ENCODE measurements at regions not wholly inside any gene's neighbourhood (a gene's known extent, or its start where the extent isn't known, plus 50 kb on each side); places are given as distances from the start of the nearest gene placed in this dataset.

GRCh38 chr2:106028192-106028591, 165.9 kb downstream of the UXS1 start:
- H4K20me1 ChIP-seq (ENCODE audit: insufficient read depth) = no peaks in the 10 kb centered on the region
- H3K36me3 ChIP-seq (ENCODE audit: insufficient read depth, low read length) = no peaks in the 10 kb centered on the region
- H2AFZ ChIP-seq (ENCODE audit: low read depth, low read length) = no peak overlapping the region
- H3K27me3 ChIP-seq (ENCODE audit: insufficient read depth, low read depth, low read length) = no peaks in the 10 kb centered on the region
- no peak overlapping the region for H3K27ac ChIP-seq (ENCODE audit: low read length)
- H3K9ac ChIP-seq (ENCODE audit: low read length) = no peak overlapping the region
- no peak overlapping the region for H3K4me3 ChIP-seq (ENCODE audit: low read length)
- no peaks in the 10 kb centered on the region for H3K79me2 ChIP-seq (replicated peaks; ENCODE audit: insufficient read depth, low read length)
- no peak overlapping the region for H3K4me2 ChIP-seq (ENCODE audit: low read length)
- no peaks in the 10 kb centered on the region for H3K9me2 ChIP-seq (ENCODE audit: insufficient read depth, low read length)
- TF ChIP-seq EZH2 (IDR thresholded peaks at IDR 0.05; ENCODE audit: borderline replicate concordance, insufficient read depth, low read length, poor library complexity, severe bottlenecking) (no peak), SMC3 (conservative IDR thresholded peaks at IDR 0.05; ENCODE audit: poor library complexity) (no peak), POLR2AphosphoS5 (IDR thresholded peaks at IDR 0.05) (no peak), MXI1 (conservative IDR thresholded peaks at IDR 0.05; ENCODE audit: poor library complexity, severe bottlenecking) (no peak), REST (IDR thresholded peaks at IDR 0.05; ENCODE audit: borderline replicate concordance) (no peak), EP300 (conservative IDR thresholded peaks at IDR 0.05; ENCODE audit: poor library complexity, severe bottlenecking) (no peak), TAF1 (IDR thresholded peaks at IDR 0.05; ENCODE audit: low read depth) (no peak), CTCF (IDR thresholded peaks at IDR 0.05; ENCODE audit: poor library complexity, severe bottlenecking) (no peak), RAD21 (conservative IDR thresholded peaks at IDR 0.05) (no peak)
- H3K9me3 ChIP-seq (ENCODE audit: low read length) = no peaks in the 10 kb centered on the region
- H3F3A ChIP-seq (ENCODE audit: insufficient read depth, low read length, poor library complexity, severe bottlenecking) = no peaks in the 10 kb centered on the region

GRCh38 chr2:106026271-106027190, 167.6 kb downstream of the UXS1 start:
- Histone ChIP-seq H4K20me1 (ENCODE audit: insufficient read depth) (no peaks in the 10 kb centered on the region), H3K79me2 (replicated peaks; ENCODE audit: insufficient read depth, low read length) (no peaks in the 10 kb centered on the region), H3K36me3 (ENCODE audit: insufficient read depth, low read length) (no peaks in the 10 kb centered on the region), H3F3A (ENCODE audit: insufficient read depth, low read length, poor library complexity, severe bottlenecking) (no peaks in the 10 kb centered on the region), H3K9me3 (ENCODE audit: low read length) (no peaks in the 10 kb centered on the region), H2AFZ (ENCODE audit: low read depth, low read length) (no peak overlapping the region), H3K9me2 (ENCODE audit: insufficient read depth, low read length) (no peaks in the 10 kb centered on the region), H3K4me3 (ENCODE audit: low read length) (no peak overlapping the region), H3K27me3 (ENCODE audit: insufficient read depth, low read depth, low read length) (no peaks in the 10 kb centered on the region), H3K4me2 (ENCODE audit: low read length) (no peak overlapping the region), H3K27ac (ENCODE audit: low read length) (no peak overlapping the region), H3K9ac (ENCODE audit: low read length) (no peak overlapping the region)
- TF ChIP-seq EP300 (conservative IDR thresholded peaks at IDR 0.05; ENCODE audit: poor library complexity, severe bottlenecking) = no peak
- TF ChIP-seq MXI1 (conservative IDR thresholded peaks at IDR 0.05; ENCODE audit: poor library complexity, severe bottlenecking) = no peak
- no peak for TF ChIP-seq SMC3 (conservative IDR thresholded peaks at IDR 0.05; ENCODE audit: poor library complexity)
- TF ChIP-seq CTCF (IDR thresholded peaks at IDR 0.05; ENCODE audit: poor library complexity, severe bottlenecking) = no peak
- TF ChIP-seq TAF1 (IDR thresholded peaks at IDR 0.05; ENCODE audit: low read depth) = no peak
- TF ChIP-seq EZH2 (IDR thresholded peaks at IDR 0.05; ENCODE audit: borderline replicate concordance, insufficient read depth, low read length, poor library complexity, severe bottlenecking) = no peak
- no peak for TF ChIP-seq REST (IDR thresholded peaks at IDR 0.05; ENCODE audit: borderline replicate concordance)
- TF ChIP-seq POLR2AphosphoS5 (IDR thresholded peaks at IDR 0.05) = no peak
- no peak for TF ChIP-seq RAD21 (conservative IDR thresholded peaks at IDR 0.05)

Measured in neural cell (in vitro differentiated cells).